ENCODE measurements at regions not wholly inside any gene's neighbourhood (a gene's known extent, or its start where the extent isn't known, plus 50 kb on each side); places are given as distances from the start of the nearest gene placed in this dataset.

DNA sequence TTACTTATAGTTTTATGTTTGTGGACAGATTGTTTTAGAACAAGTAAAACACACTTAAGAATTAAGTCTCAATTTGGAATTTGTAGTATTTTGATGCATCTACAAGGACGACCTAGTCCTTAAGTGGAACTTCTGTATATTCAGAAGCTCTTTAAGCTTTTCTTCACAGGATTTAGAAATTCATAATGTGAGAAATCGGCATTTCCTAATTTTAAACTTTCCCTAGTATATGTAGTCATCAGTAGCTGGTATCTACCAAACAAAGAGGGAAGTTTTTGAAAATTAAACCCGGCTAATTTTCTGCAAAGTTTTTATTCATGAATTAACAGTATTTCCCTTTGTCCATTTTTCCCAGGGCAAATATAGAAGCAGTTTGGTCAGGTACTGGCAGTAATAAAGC, 203.6 kb downstream of the CDRT15L2 start:
- TF ChIP-seq, protein P1, sequence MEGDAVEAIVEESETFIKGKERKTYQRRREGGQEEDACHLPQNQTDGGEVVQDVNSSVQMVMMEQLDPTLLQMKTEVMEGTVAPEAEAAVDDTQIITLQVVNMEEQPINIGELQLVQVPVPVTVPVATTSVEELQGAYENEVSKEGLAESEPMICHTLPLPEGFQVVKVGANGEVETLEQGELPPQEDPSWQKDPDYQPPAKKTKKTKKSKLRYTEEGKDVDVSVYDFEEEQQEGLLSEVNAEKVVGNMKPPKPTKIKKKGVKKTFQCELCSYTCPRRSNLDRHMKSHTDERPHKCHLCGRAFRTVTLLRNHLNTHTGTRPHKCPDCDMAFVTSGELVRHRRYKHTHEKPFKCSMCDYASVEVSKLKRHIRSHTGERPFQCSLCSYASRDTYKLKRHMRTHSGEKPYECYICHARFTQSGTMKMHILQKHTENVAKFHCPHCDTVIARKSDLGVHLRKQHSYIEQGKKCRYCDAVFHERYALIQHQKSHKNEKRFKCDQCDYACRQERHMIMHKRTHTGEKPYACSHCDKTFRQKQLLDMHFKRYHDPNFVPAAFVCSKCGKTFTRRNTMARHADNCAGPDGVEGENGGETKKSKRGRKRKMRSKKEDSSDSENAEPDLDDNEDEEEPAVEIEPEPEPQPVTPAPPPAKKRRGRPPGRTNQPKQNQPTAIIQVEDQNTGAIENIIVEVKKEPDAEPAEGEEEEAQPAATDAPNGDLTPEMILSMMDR (conservative IDR thresholded peaks at IDR 0.05; ENCODE audit: low read length): no peak
- no peak for TF ChIP-seq EZH2phosphoT487 (IDR thresholded peaks at IDR 0.05; ENCODE audit: borderline replicate concordance, low read depth, low read length)

Data from OCI-LY7 (cell line).